ENCODE measurements at regions not wholly inside any gene's neighbourhood (a gene's known extent, or its start where the extent isn't known, plus 50 kb on each side); places are given as distances from the start of the nearest gene placed in this dataset.

- no peaks in the 10 kb centered on the region for H3K36me3 ChIP-seq (ENCODE audit: control insufficient read depth in 4 of 4, insufficient read depth in 3 of 4, low read depth in 1 of 4, low read length in 3 of 4)
- no peaks in the 10 kb centered on the region for H3K4me1 ChIP-seq (ENCODE audit: control insufficient read depth in 4 of 4, insufficient read depth in 4 of 4, low read length in 3 of 4)
- WGBS, result 81% methylated on average over 9 of the region's 9 CpGs
- peaks cover 0 to 2% (median under 1%) of the 10 kb centered on the region in 4 donors for H3K9me3 ChIP-seq (ENCODE audit: control insufficient read depth in 4 of 4, low read length in 3 of 4)
- TF ChIP-seq, protein P1, sequence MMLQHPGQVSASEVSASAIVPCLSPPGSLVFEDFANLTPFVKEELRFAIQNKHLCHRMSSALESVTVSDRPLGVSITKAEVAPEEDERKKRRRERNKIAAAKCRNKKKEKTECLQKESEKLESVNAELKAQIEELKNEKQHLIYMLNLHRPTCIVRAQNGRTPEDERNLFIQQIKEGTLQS (IDR thresholded peaks at IDR 0.05), result no peak
- TF ChIP-seq FOXA2 (IDR thresholded peaks at IDR 0.05), result no peak
- no peak for TF ChIP-seq TAF1 (conservative IDR thresholded peaks at IDR 0.05)
- no peak for TF ChIP-seq CTCF (IDR thresholded peaks at IDR 0.05; ENCODE audit: low read depth, low read length, missing input control)
- no peak for TF ChIP-seq HNF4A (conservative IDR thresholded peaks at IDR 0.05)
- no peak for TF ChIP-seq YY1 (IDR thresholded peaks at IDR 0.05)
- no peak for TF ChIP-seq NR2F2 (IDR thresholded peaks at IDR 0.05)
- no peak for TF ChIP-seq ZBTB33 (IDR thresholded peaks at IDR 0.05)
- TF ChIP-seq SP1 (IDR thresholded peaks at IDR 0.05), result no peak
- no peak for TF ChIP-seq GABPA (IDR thresholded peaks at IDR 0.05 in 1 of 2, conservative IDR thresholded peaks at IDR 0.05 in 1 of 2)
- TF ChIP-seq RAD21 (IDR thresholded peaks at IDR 0.05), result no peak
- no peak for TF ChIP-seq FOXA1 (IDR thresholded peaks at IDR 0.05)
- TF ChIP-seq, protein P2, sequence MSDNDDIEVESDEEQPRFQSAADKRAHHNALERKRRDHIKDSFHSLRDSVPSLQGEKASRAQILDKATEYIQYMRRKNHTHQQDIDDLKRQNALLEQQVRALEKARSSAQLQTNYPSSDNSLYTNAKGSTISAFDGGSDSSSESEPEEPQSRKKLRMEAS (IDR thresholded peaks at IDR 0.05), result no peak
- TF ChIP-seq REST (IDR thresholded peaks at IDR 0.05), result no peak
- TF ChIP-seq JUND (IDR thresholded peaks at IDR 0.05), result no peak
- no peak overlapping the region for H3K4me3 ChIP-seq (ENCODE audit: low read depth in 1 of 3, low read length in 3 of 3)
- H3K9ac ChIP-seq (ENCODE audit: low read depth in 1 of 2, low read length in 2 of 2), result no peak overlapping the region
- no peak for DNase-seq (ENCODE audit: low spot score)
- peaks cover 0 to 4% (median 1%) of the 10 kb centered on the region in 4 donors for H3K27me3 ChIP-seq (ENCODE audit: control insufficient read depth in 4 of 4, insufficient read depth in 4 of 4, low read length in 3 of 4)
- no peak overlapping the region for H3K27ac ChIP-seq (ENCODE audit: low read depth in 1 of 2, low read length in 2 of 2)
Measured at GRCh38 chr2:2647141-2647541, 316.1 kb upstream of the MYT1L start.

GRCh38 chr2:2646433-2647051 lies 315.5 kb upstream of the MYT1L start:
- Histone ChIP-seq H3K9me3 (ENCODE audit: control insufficient read depth in 4 of 4, low read length in 3 of 4) (peaks cover 0 to 2% (median under 1%) of the 10 kb centered on the region in 4 donors), H3K4me1 (ENCODE audit: control insufficient read depth in 4 of 4, insufficient read depth in 4 of 4, low read length in 3 of 4) (no peaks in the 10 kb centered on the region), H3K36me3 (ENCODE audit: control insufficient read depth in 4 of 4, insufficient read depth in 3 of 4, low read depth in 1 of 4, low read length in 3 of 4) (no peaks in the 10 kb centered on the region), H3K27ac (ENCODE audit: low read depth in 1 of 2, low read length in 2 of 2) (no peak overlapping the region), H3K4me3 (ENCODE audit: low read depth in 1 of 3, low read length in 3 of 3) (no peak overlapping the region), H3K9ac (ENCODE audit: low read depth in 1 of 2, low read length in 2 of 2) (no peak overlapping the region), H3K27me3 (ENCODE audit: control insufficient read depth in 4 of 4, insufficient read depth in 4 of 4, low read length in 3 of 4) (peaks cover 0 to 2% (median 1%) of the 10 kb centered on the region in 4 donors)
- no peak for DNase-seq (ENCODE audit: low spot score)
- 45% methylated on average over 8 of the region's 8 CpGs for WGBS
- TF ChIP-seq CTCF (IDR thresholded peaks at IDR 0.05; ENCODE audit: low read depth, low read length, missing input control) (no peak), EGR1 (IDR thresholded peaks at IDR 0.05; ENCODE audit: low read depth in 2 of 2) (no peak), GABPA (IDR thresholded peaks at IDR 0.05 in 1 of 2, conservative IDR thresholded peaks at IDR 0.05 in 1 of 2) (no peak), RAD21 (IDR thresholded peaks at IDR 0.05) (no peak), ZBTB33 (IDR thresholded peaks at IDR 0.05) (no peak), TAF1 (conservative IDR thresholded peaks at IDR 0.05) (no peak), FOXA2 (IDR thresholded peaks at IDR 0.05) (no peak), RXRA (IDR thresholded peaks at IDR 0.05) (no peak), YY1 (IDR thresholded peaks at IDR 0.05) (no peak), JUND (IDR thresholded peaks at IDR 0.05) (no peak)
- TF ChIP-seq, protein P2 (IDR thresholded peaks at IDR 0.05), result no peak
- TF ChIP-seq, protein P1 (IDR thresholded peaks at IDR 0.05), result no peak

Measured in liver (tissue), 8 donors.